SJSA1 (cell line): ENCODE measurements at regions not wholly inside any gene's neighbourhood (a gene's known extent, or its start where the extent isn't known, plus 50 kb on each side); places are given as distances from the start of the nearest gene placed in this dataset.

Source experiments
- DNase-seq, 2 experiments: peaks; one replicate each; pipeline ENCODE4 v3.0.0-alpha.2; 2015 to 2020; ENCODE audit warnings: low spot score in 2 of 2, low read depth in 1 of 2
- H3K27ac ChIP-seq: fragments of 250-450 bp; sonication (Bioruptor Pico); 2 replicates; pipeline ENCODE4 v1.5.1; 2020; ENCODE audit warnings: mild to moderate bottlenecking, moderate library complexity
- H3K27me3 ChIP-seq: fragments of 250-450 bp; sonication (Bioruptor Pico); replicated peaks from 2 replicates; pipeline ENCODE4 v1.5.1; 2020; ENCODE audit warnings: mild to moderate bottlenecking, moderate library complexity
- H3K36me3 ChIP-seq: fragments of 250-450 bp; sonication (Bioruptor Pico); 2 replicates; pipeline ENCODE4 v1.5.1; 2020; ENCODE audit warnings: mild to moderate bottlenecking
- H3K4me1 ChIP-seq: fragments of 250-450 bp; sonication (Bioruptor Pico); replicated peaks from 2 replicates; pipeline ENCODE4 v1.6.1; 2021; ENCODE audit warnings: mild to moderate bottlenecking
- H3K4me3 ChIP-seq: fragments of 250-450 bp; sonication (Bioruptor Pico); 2 replicates; pipeline ENCODE4 v1.5.1; 2020; ENCODE audit warnings: mild to moderate bottlenecking
- H3K9me3 ChIP-seq: fragments of 250-450 bp; sonication (Bioruptor Pico); replicated peaks from 2 replicates; pipeline ENCODE4 v1.5.1; 2020; ENCODE audit warnings: mild to moderate bottlenecking

DNA sequence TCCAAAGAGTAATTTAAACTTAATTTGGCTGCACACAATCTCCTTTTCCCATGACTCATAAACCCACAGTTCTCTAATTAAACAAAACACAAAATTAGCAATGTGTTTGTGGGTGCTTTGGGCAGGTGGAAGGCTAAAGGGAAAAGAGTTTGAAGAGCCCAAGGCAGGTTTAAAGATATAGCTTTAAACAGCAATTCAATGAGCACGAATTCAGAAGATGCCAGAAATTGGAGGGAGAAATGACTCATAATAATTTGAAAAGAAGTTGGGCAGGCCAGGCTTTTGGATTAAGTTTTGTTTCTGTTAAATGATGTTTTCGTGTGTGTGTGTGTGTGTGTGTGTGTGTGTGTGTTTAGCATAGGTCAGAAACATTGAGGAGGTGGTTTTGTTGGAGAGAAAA is 594.8 kb upstream of the ZEB2 start:
- Histone ChIP-seq H3K36me3 (no peaks in the 10 kb centered on the region), H3K27ac (no peak overlapping the region), H3K27me3 (no peaks in the 10 kb centered on the region), H3K9me3 (no peaks in the 10 kb centered on the region), H3K4me3 (no peak overlapping the region), H3K4me1 (peaks cover 14% of the 10 kb centered on the region)
- DNase-seq = peak in 1 of 2 experiments; percentile 8

- Histone ChIP-seq H3K27me3 (no peaks in the 10 kb centered on the region), H3K9me3 (no peaks in the 10 kb centered on the region), H3K36me3 (no peaks in the 10 kb centered on the region), H3K4me3 (no peak overlapping the region), H3K4me1 (peaks cover 14% of the 10 kb centered on the region), H3K27ac (no peak overlapping the region)
- no peak for DNase-seq
These were observed 592.5 kb upstream of the ZEB2 start for GRCh38 chr2:145112467-145112866.

DNA sequence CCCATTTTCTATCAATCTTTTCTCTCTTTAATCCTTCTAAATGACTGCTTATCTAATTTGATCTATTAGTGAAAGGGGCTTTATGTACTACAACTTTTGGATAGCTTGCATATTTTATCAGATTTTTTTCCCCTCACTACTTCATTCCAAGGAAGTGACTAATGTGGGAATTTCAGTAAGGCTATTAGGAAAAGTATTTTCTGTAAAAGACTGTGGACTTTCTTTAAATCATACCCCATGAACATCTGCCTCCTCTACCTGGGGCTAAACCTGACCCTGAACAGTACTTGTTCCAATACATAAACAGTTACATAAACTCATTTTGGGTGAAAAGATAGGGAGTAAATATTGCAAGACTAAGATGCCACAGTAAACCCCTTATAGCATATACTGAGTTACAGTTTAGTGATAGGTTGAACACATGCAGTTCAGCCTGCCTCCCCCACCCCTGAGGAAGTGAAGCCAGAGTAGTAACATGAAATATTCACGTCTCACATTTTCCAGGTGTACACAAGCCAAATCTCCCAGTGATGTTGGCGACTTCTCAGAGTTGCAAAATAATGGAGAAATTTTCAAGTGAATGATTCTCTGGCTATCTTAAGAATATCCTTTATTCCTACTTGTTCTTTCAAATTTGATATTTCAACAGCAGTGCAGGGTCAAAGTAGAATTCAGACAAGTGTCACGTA is 590.9 kb upstream of the ZEB2 start:
- Histone ChIP-seq H3K9me3 (no peaks in the 10 kb centered on the region), H3K27ac (peak overlapping the region; percentile 34), H3K4me1 (peaks cover 14% of the 10 kb centered on the region), H3K4me3 (no peak overlapping the region), H3K36me3 (no peaks in the 10 kb centered on the region), H3K27me3 (no peaks in the 10 kb centered on the region)
- peak in 1 of 2 experiments; percentile 48 for DNase-seq

DNA sequence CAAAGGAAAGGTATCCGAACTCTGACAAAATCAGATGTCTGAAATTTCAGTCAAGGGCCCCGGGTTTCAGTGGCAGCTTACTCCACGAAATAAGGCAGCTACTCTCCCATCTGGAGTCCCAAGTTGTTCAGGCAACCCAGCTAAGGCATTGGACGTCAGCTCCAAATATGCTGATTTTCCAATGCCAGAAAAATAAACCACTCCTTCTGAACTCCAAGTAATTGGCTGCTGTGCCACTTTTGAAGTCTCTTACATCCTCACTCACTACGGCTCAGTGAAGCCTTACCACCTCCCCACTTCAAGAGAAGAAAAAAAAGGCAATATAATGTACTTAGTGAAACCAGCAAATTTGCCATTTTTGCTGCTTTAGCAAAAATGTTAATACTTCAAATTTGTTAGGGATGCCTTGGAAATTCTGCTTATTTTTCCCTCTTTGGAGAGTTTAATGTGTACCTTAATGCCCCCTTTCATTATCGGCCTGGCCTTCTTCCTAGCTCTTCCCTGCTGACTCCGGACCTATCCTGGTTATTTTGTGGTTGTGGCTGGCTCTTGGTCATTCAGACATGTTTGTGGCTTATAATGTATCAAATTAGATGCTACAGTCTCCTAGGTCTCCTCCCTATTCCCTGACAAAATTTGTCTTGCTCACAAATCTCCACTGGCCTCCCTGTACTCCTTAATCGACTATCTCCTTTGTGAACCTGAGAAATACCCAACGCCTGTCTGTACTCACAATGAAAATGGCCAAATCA is 589.2 kb upstream of the ZEB2 start:
- no peak overlapping the region for H3K4me3 ChIP-seq
- H3K27ac ChIP-seq = no peak overlapping the region
- no peaks in the 10 kb centered on the region for H3K27me3 ChIP-seq
- H3K36me3 ChIP-seq = no peaks in the 10 kb centered on the region
- peaks cover 10% of the 10 kb centered on the region for H3K4me1 ChIP-seq
- DNase-seq = no peak
- H3K9me3 ChIP-seq = no peaks in the 10 kb centered on the region

- Histone ChIP-seq H3K36me3 (no peaks in the 10 kb centered on the region), H3K9me3 (no peaks in the 10 kb centered on the region), H3K27ac (no peak overlapping the region), H3K27me3 (no peaks in the 10 kb centered on the region), H3K4me3 (no peak overlapping the region), H3K4me1 (peaks cover 10% of the 10 kb centered on the region)
- peak in 1 of 2 experiments; percentile 9 for DNase-seq
These were observed 588.5 kb upstream of the ZEB2 start for GRCh38 chr2:145108361-145108778.

GRCh38 chr2:145106293-145106692 is 586.4 kb upstream of the ZEB2 start:
- Histone ChIP-seq H3K4me3 (no peak overlapping the region), H3K27ac (no peak overlapping the region), H3K27me3 (no peaks in the 10 kb centered on the region), H3K4me1 (peaks cover 10% of the 10 kb centered on the region), H3K36me3 (no peaks in the 10 kb centered on the region), H3K9me3 (no peaks in the 10 kb centered on the region)
- no peak for DNase-seq

- Histone ChIP-seq H3K4me1 (no peaks in the 10 kb centered on the region), H3K9me3 (no peaks in the 10 kb centered on the region), H3K36me3 (no peaks in the 10 kb centered on the region), H3K4me3 (no peak overlapping the region), H3K27me3 (no peaks in the 10 kb centered on the region), H3K27ac (no peak overlapping the region)
- no peak for DNase-seq
These were observed 582.8 kb upstream of the ZEB2 start for GRCh38 chr2:145102706-145103105.

DNA sequence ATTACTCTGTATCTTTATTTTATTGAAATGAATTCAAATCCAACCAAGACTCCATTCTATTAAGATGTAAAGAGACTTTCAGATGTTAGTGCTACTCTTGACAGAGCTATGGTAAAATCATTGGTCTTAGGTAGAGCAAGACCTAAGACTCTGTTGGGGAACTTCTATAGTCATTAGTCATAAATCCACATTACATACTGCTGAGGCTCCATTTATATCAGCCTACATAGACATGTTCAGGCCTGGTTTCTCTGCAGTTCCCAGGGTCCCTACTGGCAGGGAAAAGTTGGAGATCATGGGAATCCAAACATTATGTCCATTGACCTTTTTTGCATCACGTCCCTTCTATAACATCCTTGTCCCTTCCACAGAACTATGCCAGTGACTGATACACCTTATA is 580.4 kb upstream of the ZEB2 start:
- no peaks in the 10 kb centered on the region for H3K36me3 ChIP-seq
- no peak overlapping the region for H3K27ac ChIP-seq
- H3K27me3 ChIP-seq = no peaks in the 10 kb centered on the region
- H3K9me3 ChIP-seq = no peaks in the 10 kb centered on the region
- no peak for DNase-seq
- H3K4me1 ChIP-seq = no peaks in the 10 kb centered on the region; the same call in 1 of the 2 replicates
- H3K4me3 ChIP-seq = no peak overlapping the region

DNA sequence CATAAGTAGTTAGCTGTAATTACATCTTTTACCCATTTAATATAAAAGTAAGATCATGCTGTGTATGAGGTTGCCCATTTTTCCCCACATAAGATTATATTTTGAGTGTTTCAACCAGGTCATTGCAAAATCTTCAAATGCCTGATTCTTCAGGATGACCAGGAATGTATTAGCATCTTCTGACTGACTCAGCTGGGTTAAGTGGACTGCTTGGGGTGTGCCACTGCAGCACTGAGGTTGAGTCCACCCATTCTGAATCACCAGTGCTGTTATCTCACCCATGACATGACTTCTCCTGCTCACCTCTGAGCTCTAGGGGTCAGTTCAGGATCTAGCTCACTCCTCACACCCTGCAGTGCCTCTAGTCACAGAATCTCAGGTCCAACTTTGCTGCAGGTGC is 576.7 kb upstream of the ZEB2 start:
- Histone ChIP-seq H3K27ac (no peak overlapping the region), H3K4me1 (no peaks in the 10 kb centered on the region; the same call in none of the 2 replicates), H3K4me3 (no peak overlapping the region), H3K9me3 (no peaks in the 10 kb centered on the region), H3K36me3 (no peaks in the 10 kb centered on the region), H3K27me3 (no peaks in the 10 kb centered on the region)
- no peak for DNase-seq

GRCh38 chr2:145095641-145096435 is 575.9 kb upstream of the ZEB2 start:
- H3K4me3 ChIP-seq = no peak overlapping the region
- no peaks in the 10 kb centered on the region for H3K27me3 ChIP-seq
- peak overlapping the region; percentile 16; the same call in 1 of the 2 replicates for H3K27ac ChIP-seq
- H3K9me3 ChIP-seq = no peaks in the 10 kb centered on the region
- H3K4me1 ChIP-seq = no peaks in the 10 kb centered on the region; the same call in none of the 2 replicates
- peak in 1 of 2 experiments; percentile 21 for DNase-seq
- H3K36me3 ChIP-seq = no peaks in the 10 kb centered on the region

- no peaks in the 10 kb centered on the region; the same call in 1 of the 2 replicates for H3K9me3 ChIP-seq
- DNase-seq = no peak
- no peaks in the 10 kb centered on the region for H3K27me3 ChIP-seq
- H3K4me1 ChIP-seq = no peaks in the 10 kb centered on the region; the same call in none of the 2 replicates
- no peak overlapping the region for H3K4me3 ChIP-seq
- no peaks in the 10 kb centered on the region for H3K36me3 ChIP-seq
- no peak overlapping the region for H3K27ac ChIP-seq
These were observed 574.5 kb upstream of the ZEB2 start for GRCh38 chr2:145094370-145094769.

DNA sequence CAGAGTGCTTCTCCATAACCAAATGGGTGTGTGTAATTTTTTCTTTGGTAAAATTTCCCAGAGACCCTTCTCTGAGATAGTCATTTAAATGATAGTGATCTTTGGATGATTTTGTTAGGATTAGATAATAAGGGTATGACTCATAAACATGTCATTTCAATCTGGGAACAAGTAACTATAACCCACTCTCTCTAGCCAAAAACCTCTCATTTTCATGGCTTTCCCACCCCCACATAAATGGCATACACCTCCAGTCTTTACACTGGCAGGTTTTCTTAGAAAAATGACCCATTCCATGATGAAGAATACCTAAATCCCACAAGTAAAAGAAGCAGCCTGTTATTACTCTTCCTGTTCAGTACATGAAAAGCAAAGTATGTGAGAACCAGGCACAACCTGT is 572.0 kb upstream of the ZEB2 start:
- no peaks in the 10 kb centered on the region for H3K36me3 ChIP-seq
- H3K4me3 ChIP-seq = no peak overlapping the region
- no peaks in the 10 kb centered on the region for H3K27me3 ChIP-seq
- H3K9me3 ChIP-seq = no peaks in the 10 kb centered on the region; the same call in 1 of the 2 replicates
- H3K27ac ChIP-seq = no peak overlapping the region
- no peaks in the 10 kb centered on the region; the same call in none of the 2 replicates for H3K4me1 ChIP-seq
- no peak for DNase-seq

GRCh38 chr2:145090841-145091761 is 571.2 kb upstream of the ZEB2 start:
- H3K36me3 ChIP-seq = no peaks in the 10 kb centered on the region
- H3K4me1 ChIP-seq = no peaks in the 10 kb centered on the region; the same call in 1 of the 2 replicates
- no peak overlapping the region for H3K27ac ChIP-seq
- DNase-seq = no peak
- no peak overlapping the region for H3K4me3 ChIP-seq
- H3K27me3 ChIP-seq = no peaks in the 10 kb centered on the region
- H3K9me3 ChIP-seq = no peaks in the 10 kb centered on the region; the same call in 1 of the 2 replicates
